ENCODE measurements at regions not wholly inside any gene's neighbourhood (a gene's known extent, or its start where the extent isn't known, plus 50 kb on each side); places are given as distances from the start of the nearest gene placed in this dataset.

DNA sequence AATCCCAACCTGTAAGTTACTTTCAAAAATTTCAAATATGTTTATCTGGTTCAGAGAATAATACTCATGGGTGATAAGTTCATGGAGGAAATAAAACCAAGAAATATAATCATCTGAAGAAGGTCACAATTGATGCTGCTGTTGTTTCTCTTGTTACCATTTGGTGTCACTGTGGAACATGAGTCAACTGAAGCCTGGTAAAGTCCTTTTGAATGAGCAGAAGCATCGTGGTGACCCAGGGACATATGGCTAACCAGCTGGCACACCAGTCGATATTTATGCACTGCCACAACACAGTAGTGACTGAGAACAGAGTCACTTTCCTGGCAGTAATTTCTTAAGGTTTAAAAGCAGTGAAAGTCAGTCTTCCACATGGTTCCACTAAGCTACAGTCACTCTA is 612.9 kb upstream of the TLE4 start:
- TF ChIP-seq FOXA1 (IDR thresholded peaks at IDR 0.05) = no peak
- no peak for TF ChIP-seq TARDBP (IDR thresholded peaks at IDR 0.05)
- no peak for TF ChIP-seq HDGF (IDR thresholded peaks at IDR 0.05; ENCODE audit: borderline replicate concordance)
- TF ChIP-seq L3MBTL2 (conservative IDR thresholded peaks at IDR 0.05) = no peak
- TF ChIP-seq NFRKB (IDR thresholded peaks at IDR 0.05) = no peak
- TF ChIP-seq ARNT (IDR thresholded peaks at IDR 0.05) = no peak
